ENCODE measurements at regions not wholly inside any gene's neighbourhood (a gene's known extent, or its start where the extent isn't known, plus 50 kb on each side); places are given as distances from the start of the nearest gene placed in this dataset.

DNA sequence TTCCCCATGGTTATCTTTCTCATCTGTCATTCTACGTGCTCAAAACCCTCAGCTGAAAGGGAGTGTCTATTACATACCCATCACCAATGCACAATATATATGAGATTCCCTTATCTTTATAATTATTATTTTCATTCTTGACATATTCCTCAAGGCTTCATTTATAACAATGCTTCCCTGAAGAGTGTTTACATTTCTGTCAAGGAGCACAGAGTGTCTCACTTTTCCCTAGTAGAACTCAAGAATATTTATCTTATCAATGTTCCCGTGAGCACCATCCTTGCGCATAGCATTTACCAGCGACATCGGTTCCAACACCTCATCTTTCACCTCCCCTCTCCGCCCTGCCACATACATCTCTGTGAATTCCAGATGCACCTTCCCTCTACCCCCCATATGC lies 250.6 kb downstream of the PLA2G4A start:
- TF ChIP-seq, protein P1, sequence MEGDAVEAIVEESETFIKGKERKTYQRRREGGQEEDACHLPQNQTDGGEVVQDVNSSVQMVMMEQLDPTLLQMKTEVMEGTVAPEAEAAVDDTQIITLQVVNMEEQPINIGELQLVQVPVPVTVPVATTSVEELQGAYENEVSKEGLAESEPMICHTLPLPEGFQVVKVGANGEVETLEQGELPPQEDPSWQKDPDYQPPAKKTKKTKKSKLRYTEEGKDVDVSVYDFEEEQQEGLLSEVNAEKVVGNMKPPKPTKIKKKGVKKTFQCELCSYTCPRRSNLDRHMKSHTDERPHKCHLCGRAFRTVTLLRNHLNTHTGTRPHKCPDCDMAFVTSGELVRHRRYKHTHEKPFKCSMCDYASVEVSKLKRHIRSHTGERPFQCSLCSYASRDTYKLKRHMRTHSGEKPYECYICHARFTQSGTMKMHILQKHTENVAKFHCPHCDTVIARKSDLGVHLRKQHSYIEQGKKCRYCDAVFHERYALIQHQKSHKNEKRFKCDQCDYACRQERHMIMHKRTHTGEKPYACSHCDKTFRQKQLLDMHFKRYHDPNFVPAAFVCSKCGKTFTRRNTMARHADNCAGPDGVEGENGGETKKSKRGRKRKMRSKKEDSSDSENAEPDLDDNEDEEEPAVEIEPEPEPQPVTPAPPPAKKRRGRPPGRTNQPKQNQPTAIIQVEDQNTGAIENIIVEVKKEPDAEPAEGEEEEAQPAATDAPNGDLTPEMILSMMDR (IDR thresholded peaks at IDR 0.05; ENCODE audit: borderline replicate concordance, extremely low read depth, low read length, poor library complexity, severe bottlenecking): no peak
- TF ChIP-seq EZH2 (IDR thresholded peaks at IDR 0.05; ENCODE audit: borderline replicate concordance, low read depth, low read length, severe bottlenecking): no peak
